A673 (cell line): ENCODE measurements at regions not wholly inside any gene's neighbourhood (a gene's known extent, or its start where the extent isn't known, plus 50 kb on each side); places are given as distances from the start of the nearest gene placed in this dataset.

Experiments
- BruUV-seq: library from RNA; stranded (reverse); fragments of 400-500 nt; replicated peaks from 2 replicates; lab custom pipeline; 2021; lab: Mats Ljungman, UMichigan
- CTCF ChIA-PET: fragments of 300-600 bp; sonication (Branson Sonifier 250); formaldehyde crosslinking; loops from one replicate; lab custom pipeline; 2022; ENCODE audit warnings: antibody characterized with exemption; lab: Charles Lee
- POLR2A ChIA-PET: fragments of 300-600 bp; sonication (Branson Sonifier 250); formaldehyde crosslinking; loops from one replicate; lab custom pipeline; 2022; ENCODE audit warnings: antibody characterized with exemption; ENCODE audit not compliant: low non-redundant PET; lab: Charles Lee
- DNase-seq: peaks from one replicate; pipeline ENCODE4 v3.0.0-alpha.2; 2015; ENCODE audit warnings: low spot score
- H3K27ac ChIP-seq: fragments of 200-600 bp; sonication (generic); 2 replicates; pipeline ENCODE4 v1.5.1; 2016; ENCODE audit warnings: mixed run types, low read depth, mild to moderate bottlenecking, mixed read lengths, antibody characterized with exemption, low read length; ENCODE audit not compliant: poor library complexity, severe bottlenecking
- H3K27me3 ChIP-seq: fragments of 200-600 bp; sonication (generic); replicated peaks from 2 replicates; pipeline ENCODE4 v1.6.1; 2017; ENCODE audit warnings: mixed run types, low read depth, mild to moderate bottlenecking, mixed read lengths, antibody characterized with exemption, low read length; ENCODE audit not compliant: insufficient read depth, poor library complexity
- H3K36me3 ChIP-seq: fragments of 200-600 bp; sonication (generic); 2 replicates; pipeline ENCODE4 v1.6.1; 2016; ENCODE audit warnings: mixed run types, mild to moderate bottlenecking, mixed read lengths, antibody characterized with exemption, low read length; ENCODE audit not compliant: insufficient read depth, poor library complexity, severe bottlenecking
- H3K4me1 ChIP-seq: fragments of 200-600 bp; sonication (generic); 2 replicates; pipeline ENCODE4 v1.6.1; 2017; ENCODE audit warnings: mixed run types, mild to moderate bottlenecking, mixed read lengths, antibody characterized with exemption, low read length; ENCODE audit not compliant: insufficient read depth, poor library complexity, severe bottlenecking
- H3K4me3 ChIP-seq: fragments of 200-600 bp; sonication (generic); 2 replicates; pipeline ENCODE4 v1.5.1; 2016; ENCODE audit warnings: low read depth, mixed run types, mild to moderate bottlenecking, mixed read lengths, low read length; ENCODE audit not compliant: poor library complexity, severe bottlenecking
- H3K9me3 ChIP-seq: fragments of 200-600 bp; sonication (generic); 2 replicates; pipeline ENCODE4 v1.6.1; 2016; ENCODE audit warnings: mixed run types, low read depth, mild to moderate bottlenecking, mixed read lengths, antibody characterized with exemption, low read length; ENCODE audit not compliant: poor library complexity, severe bottlenecking
- CTCF ChIP-seq: fragments of 300-800, 200-600 bp; sonication (generic); conservative IDR thresholded peaks from 2 replicates; pipeline ENCODE4 v1.5.1; 2017; ENCODE audit warnings: low read depth, mild to moderate bottlenecking, antibody characterized with exemption, low read length, moderate library complexity, mixed read lengths
- EZH2 ChIP-seq: fragments of 200-600 bp; sonication (generic); IDR thresholded peaks from 2 replicates; pipeline ENCODE4 v1.6.1; 2017; ENCODE audit warnings: borderline replicate concordance, low read depth, mild to moderate bottlenecking, mixed read lengths, antibody characterized with exemption, low read length; ENCODE audit not compliant: poor library complexity, severe bottlenecking
- intact Hi-C: fragments of 100-400 bp; cut with micrococcal nuclease; formaldehyde crosslinking; loops from one replicate; pipeline ENCODE4 v1.10.0; 2022; ENCODE audit not compliant: unreplicated experiment

GRCh38 chr5:92104126-92104525, 721.0 kb upstream of the ARRDC3 start:
- H3K4me3 ChIP-seq: no peak overlapping the region
- ChIA-PET CTCF (no interaction called here), POLR2A (interaction anchor here (0.6 kb wide), 1 partner anchor 33 kb away, joined by 3 read pairs; no protein-coding TSS in a partner anchor)
- H3K4me1 ChIP-seq: no peaks in the 10 kb centered on the region
- no peaks in the 10 kb centered on the region for H3K9me3 ChIP-seq
- BruUV-seq: no TSS peak
- TF ChIP-seq EZH2: no peak
- TF ChIP-seq CTCF: no peak
- H3K27ac ChIP-seq: no peak overlapping the region
- no peaks in the 10 kb centered on the region for H3K36me3 ChIP-seq
- no peak for DNase-seq
- intact Hi-C loops: no loop called here
- H3K27me3 ChIP-seq: no peaks in the 10 kb centered on the region

GRCh38 chr5:92102313-92102712, 719.2 kb upstream of the ARRDC3 start:
- intact Hi-C loops: no loop called here
- Histone ChIP-seq H3K4me3 (no peak overlapping the region), H3K4me1 (no peaks in the 10 kb centered on the region), H3K9me3 (no peaks in the 10 kb centered on the region), H3K36me3 (no peaks in the 10 kb centered on the region), H3K27ac (no peak overlapping the region), H3K27me3 (no peaks in the 10 kb centered on the region)
- DNase-seq: no peak
- ChIA-PET POLR2A (no interaction called here), CTCF (no interaction called here)
- TF ChIP-seq EZH2 (no peak), CTCF (no peak)
- no TSS peak for BruUV-seq

- no peaks in the 10 kb centered on the region for H3K9me3 ChIP-seq
- DNase-seq: no peak
- BruUV-seq: no TSS peak
- POLR2A ChIA-PET: no interaction called here
- H3K36me3 ChIP-seq: no peaks in the 10 kb centered on the region
- no peaks in the 10 kb centered on the region for H3K27me3 ChIP-seq
- H3K27ac ChIP-seq: no peak overlapping the region
- H3K4me1 ChIP-seq: no peaks in the 10 kb centered on the region
- intact Hi-C loops: no loop called here
- H3K4me3 ChIP-seq: no peak overlapping the region
- TF ChIP-seq EZH2 (no peak), CTCF (no peak)
- CTCF ChIA-PET: no interaction called here
Measured at GRCh38 chr5:92092239-92092638, 709.1 kb upstream of the ARRDC3 start.
